Panc1 (cell line): ENCODE measurements at regions not wholly inside any gene's neighbourhood (a gene's known extent, or its start where the extent isn't known, plus 50 kb on each side); places are given as distances from the start of the nearest gene placed in this dataset.

Experiments
- ATAC-seq: fragments of 200-7000 bp; cut with Tn5 transposase; 2 replicates; pipeline ENCODE4 v1.9.1; 2020; ENCODE audit warnings: mild to moderate bottlenecking, moderate library complexity
- BruUV-seq: library from RNA; stranded (reverse); fragments of 400-500 nt; replicated peaks from 2 replicates; lab custom pipeline; 2021; lab: Mats Ljungman, UMichigan
- CTCF ChIA-PET: fragments of 300-600 bp; sonication (Branson Sonifier 250); formaldehyde crosslinking; loops from one replicate; lab custom pipeline; 2022; ENCODE audit warnings: antibody characterized with exemption; lab: Charles Lee
- POLR2A ChIA-PET: fragments of 300-600 bp; sonication (Branson Sonifier 250); formaldehyde crosslinking; loops from one replicate; lab custom pipeline; 2022; ENCODE audit warnings: antibody characterized with exemption; lab: Charles Lee
- DNase-seq: peaks from one replicate; pipeline ENCODE4 v3.0.0-alpha.2; 2010; ENCODE audit warnings: low read depth, low spot score
- H3K27ac ChIP-seq: 2 replicates; pipeline ENCODE4 v1.5.1; 2011; ENCODE audit warnings: mild to moderate bottlenecking, low read length, inconsistent platforms
- H3K27me3 ChIP-seq: fragments of 200-500 bp; sonication (Bioruptor generic); 2 replicates; pipeline ENCODE4 v1.6.0; 2014; ENCODE audit warnings: low read length, inconsistent platforms; ENCODE audit not compliant: control insufficient read depth, insufficient read depth
- H3K36me3 ChIP-seq: fragments of 200-500 bp; sonication (Bioruptor generic); 2 replicates; pipeline ENCODE4 v1.5.1; 2014; ENCODE audit warnings: inconsistent platforms, mild to moderate bottlenecking, low read length, moderate library complexity; ENCODE audit not compliant: control insufficient read depth, insufficient read depth
- H3K4me1 ChIP-seq: 2 replicates; pipeline ENCODE4 v1.5.1; 2011; ENCODE audit warnings: inconsistent platforms, mild to moderate bottlenecking, low read length, moderate library complexity; ENCODE audit not compliant: control insufficient read depth, insufficient read depth
- H3K4me3 ChIP-seq, 2 experiments: 2 replicates each; pipeline ENCODE4 v1.5.1; 2011 to 2012; ENCODE audit warnings: low read depth in 2 of 2, low read length in 2 of 2, mild to moderate bottlenecking in 2 of 2, inconsistent platforms in 1 of 2, moderate library complexity in 1 of 2
- H3K9me3 ChIP-seq: fragments of 200-500 bp; sonication (Bioruptor generic); 2 replicates; pipeline ENCODE4 v1.5.1; 2014; ENCODE audit warnings: low read depth, mild to moderate bottlenecking, inconsistent platforms, low read length, moderate library complexity; ENCODE audit not compliant: control insufficient read depth, insufficient read depth
- POLR2AphosphoS5 ChIP-seq: IDR thresholded peaks from 2 replicates; pipeline ENCODE4 v1.6.1; 2012; ENCODE audit warnings: mild to moderate bottlenecking, low read depth, low read length, moderate library complexity
- SIN3A ChIP-seq: IDR thresholded peaks from 2 replicates; pipeline ENCODE4 v1.6.1; 2012; ENCODE audit warnings: low read depth, mild to moderate bottlenecking, low read length, moderate library complexity, borderline replicate concordance; ENCODE audit not compliant: insufficient read depth
- TCF7L2 ChIP-seq: IDR thresholded peaks from 2 replicates; pipeline ENCODE4 v1.6.1; 2011; ENCODE audit warnings: mild to moderate bottlenecking, low read depth, low read length, inconsistent platforms
- in situ Hi-C: cut with HindIII; loops from 2 replicates; pipeline ENCODE4 v1.10.0; 2016; ENCODE audit warnings: low sequenced_read_pairs, low pct_unique_long_range_greater_than_20kb
- intact Hi-C: fragments of 100-400 bp; cut with micrococcal nuclease; formaldehyde crosslinking; loops from one replicate; pipeline ENCODE4 v1.10.0; 2022; ENCODE audit not compliant: unreplicated experiment
- TF ChIP-seq, protein P1 (sequence below): fragments of 450-650 bp; IDR thresholded peaks from 2 replicates; pipeline ENCODE4 v1.5.1; 2017; ENCODE audit warnings: mild to moderate bottlenecking
- TF ChIP-seq, protein P2 (sequence below), 2 experiments: IDR thresholded peaks; 2 replicates each; pipeline ENCODE4 v1.6.1; 2011 to 2012; ENCODE audit warnings: low read depth in 2 of 2, control low read depth in 1 of 2, low read length in 1 of 2, mild to moderate bottlenecking in 1 of 2, moderate library complexity in 1 of 2; ENCODE audit not compliant: insufficient read depth in 1 of 2

DNA sequence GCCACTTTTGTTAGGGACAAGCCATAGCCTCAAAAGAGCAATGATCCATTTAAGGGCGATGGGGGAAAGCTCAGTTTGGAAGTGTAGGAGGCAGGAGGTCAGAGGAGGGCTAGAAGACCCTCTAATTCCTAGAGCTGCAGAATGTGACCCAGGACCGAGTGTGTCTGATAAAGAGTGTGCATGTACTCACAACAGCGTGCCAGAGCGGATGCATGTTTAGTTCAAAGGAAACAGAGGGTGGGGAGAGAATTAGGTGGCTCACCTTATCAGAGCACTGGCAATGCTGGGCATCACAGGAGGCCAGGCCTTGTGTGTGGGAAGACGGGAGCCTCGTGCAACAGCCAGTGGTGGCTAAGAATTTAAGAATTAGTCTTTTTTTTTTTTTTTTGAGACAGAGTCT, 133.9 kb upstream of the COBL start:
- no TSS peak for BruUV-seq
- CTCF ChIA-PET: no interaction called here

DNA sequence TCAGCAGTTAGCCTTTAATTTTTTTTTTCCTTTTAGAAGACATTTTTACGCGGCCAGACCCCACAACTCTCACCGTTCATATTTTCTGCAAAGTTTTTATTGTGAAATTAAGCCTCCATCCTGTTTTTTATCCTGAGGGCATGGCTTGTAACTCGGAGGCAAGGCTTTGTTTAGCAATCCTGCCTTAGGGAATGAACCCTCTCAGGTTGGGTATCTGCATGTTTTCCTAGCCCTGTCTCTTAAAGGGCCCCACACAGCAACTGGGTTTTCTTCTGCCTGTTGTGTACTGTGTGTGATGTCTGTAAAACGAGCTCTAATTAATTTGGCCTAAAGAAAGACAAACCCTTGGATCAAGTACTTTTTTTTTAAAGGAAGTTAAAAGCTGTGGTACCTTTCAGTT, 130.2 kb upstream of the COBL start:
- intact Hi-C loops (no loop called here), in situ Hi-C loops (no loop called here)
- no peaks in the 10 kb centered on the region for H3K9me3 ChIP-seq
- DNase-seq (no peak), ATAC-seq (no peak)
- H3K27ac ChIP-seq: no peak overlapping the region
- BruUV-seq: no TSS peak
- H3K27me3 ChIP-seq: no peaks in the 10 kb centered on the region
- no peak overlapping the region for H3K4me3 ChIP-seq
- POLR2A ChIA-PET: no interaction called here
- TF ChIP-seq, protein P1, sequence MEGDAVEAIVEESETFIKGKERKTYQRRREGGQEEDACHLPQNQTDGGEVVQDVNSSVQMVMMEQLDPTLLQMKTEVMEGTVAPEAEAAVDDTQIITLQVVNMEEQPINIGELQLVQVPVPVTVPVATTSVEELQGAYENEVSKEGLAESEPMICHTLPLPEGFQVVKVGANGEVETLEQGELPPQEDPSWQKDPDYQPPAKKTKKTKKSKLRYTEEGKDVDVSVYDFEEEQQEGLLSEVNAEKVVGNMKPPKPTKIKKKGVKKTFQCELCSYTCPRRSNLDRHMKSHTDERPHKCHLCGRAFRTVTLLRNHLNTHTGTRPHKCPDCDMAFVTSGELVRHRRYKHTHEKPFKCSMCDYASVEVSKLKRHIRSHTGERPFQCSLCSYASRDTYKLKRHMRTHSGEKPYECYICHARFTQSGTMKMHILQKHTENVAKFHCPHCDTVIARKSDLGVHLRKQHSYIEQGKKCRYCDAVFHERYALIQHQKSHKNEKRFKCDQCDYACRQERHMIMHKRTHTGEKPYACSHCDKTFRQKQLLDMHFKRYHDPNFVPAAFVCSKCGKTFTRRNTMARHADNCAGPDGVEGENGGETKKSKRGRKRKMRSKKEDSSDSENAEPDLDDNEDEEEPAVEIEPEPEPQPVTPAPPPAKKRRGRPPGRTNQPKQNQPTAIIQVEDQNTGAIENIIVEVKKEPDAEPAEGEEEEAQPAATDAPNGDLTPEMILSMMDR: no peak
- TF ChIP-seq SIN3A (no peak), POLR2AphosphoS5 (no peak), TCF7L2 (no peak)
- TF ChIP-seq, protein P2, sequence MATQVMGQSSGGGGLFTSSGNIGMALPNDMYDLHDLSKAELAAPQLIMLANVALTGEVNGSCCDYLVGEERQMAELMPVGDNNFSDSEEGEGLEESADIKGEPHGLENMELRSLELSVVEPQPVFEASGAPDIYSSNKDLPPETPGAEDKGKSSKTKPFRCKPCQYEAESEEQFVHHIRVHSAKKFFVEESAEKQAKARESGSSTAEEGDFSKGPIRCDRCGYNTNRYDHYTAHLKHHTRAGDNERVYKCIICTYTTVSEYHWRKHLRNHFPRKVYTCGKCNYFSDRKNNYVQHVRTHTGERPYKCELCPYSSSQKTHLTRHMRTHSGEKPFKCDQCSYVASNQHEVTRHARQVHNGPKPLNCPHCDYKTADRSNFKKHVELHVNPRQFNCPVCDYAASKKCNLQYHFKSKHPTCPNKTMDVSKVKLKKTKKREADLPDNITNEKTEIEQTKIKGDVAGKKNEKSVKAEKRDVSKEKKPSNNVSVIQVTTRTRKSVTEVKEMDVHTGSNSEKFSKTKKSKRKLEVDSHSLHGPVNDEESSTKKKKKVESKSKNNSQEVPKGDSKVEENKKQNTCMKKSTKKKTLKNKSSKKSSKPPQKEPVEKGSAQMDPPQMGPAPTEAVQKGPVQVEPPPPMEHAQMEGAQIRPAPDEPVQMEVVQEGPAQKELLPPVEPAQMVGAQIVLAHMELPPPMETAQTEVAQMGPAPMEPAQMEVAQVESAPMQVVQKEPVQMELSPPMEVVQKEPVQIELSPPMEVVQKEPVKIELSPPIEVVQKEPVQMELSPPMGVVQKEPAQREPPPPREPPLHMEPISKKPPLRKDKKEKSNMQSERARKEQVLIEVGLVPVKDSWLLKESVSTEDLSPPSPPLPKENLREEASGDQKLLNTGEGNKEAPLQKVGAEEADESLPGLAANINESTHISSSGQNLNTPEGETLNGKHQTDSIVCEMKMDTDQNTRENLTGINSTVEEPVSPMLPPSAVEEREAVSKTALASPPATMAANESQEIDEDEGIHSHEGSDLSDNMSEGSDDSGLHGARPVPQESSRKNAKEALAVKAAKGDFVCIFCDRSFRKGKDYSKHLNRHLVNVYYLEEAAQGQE (IDR thresholded peaks at IDR 0.05; ENCODE audit: insufficient read depth in 1 of 2, low read depth in 2 of 2, low read length in 1 of 2): no peak
- H3K4me1 ChIP-seq: no peaks in the 10 kb centered on the region
- no peaks in the 10 kb centered on the region for H3K36me3 ChIP-seq
- CTCF ChIA-PET: no interaction called here

More for the DNA sequence above, 133.9 kb upstream of the COBL start:
- in situ Hi-C loops (no loop called here), intact Hi-C loops (no loop called here)
- no peaks in the 10 kb centered on the region for H3K36me3 ChIP-seq
- H3K4me1 ChIP-seq: no peaks in the 10 kb centered on the region
- no peak overlapping the region for H3K27ac ChIP-seq
- no peak for TF ChIP-seq SIN3A
- no peak for TF ChIP-seq TCF7L2
- TF ChIP-seq, protein P1: no peak
- no peak for TF ChIP-seq POLR2AphosphoS5
- TF ChIP-seq, protein P2 (IDR thresholded peaks at IDR 0.05; ENCODE audit: insufficient read depth in 1 of 2, low read depth in 2 of 2, low read length in 1 of 2): no peak
- POLR2A ChIA-PET: no interaction called here
- DNase-seq (no peak), ATAC-seq (no peak)
- no peaks in the 10 kb centered on the region for H3K9me3 ChIP-seq
- no peaks in the 10 kb centered on the region for H3K27me3 ChIP-seq
- H3K4me3 ChIP-seq: no peak overlapping the region
